Colonic mucosa (tissue), 4 donors: ENCODE measurements at regions not wholly inside any gene's neighbourhood (a gene's known extent, or its start where the extent isn't known, plus 50 kb on each side); places are given as distances from the start of the nearest gene placed in this dataset.

Source experiments
- DNase-seq: peaks from one replicate; pipeline ENCODE4 v3.0.0-alpha.2; 2020
- H3K27ac ChIP-seq: fragments of 200-600 bp; one replicate; pipeline ENCODE4 v1.8.0; 2021
- H3K27me3 ChIP-seq: fragments of 200-600 bp; one replicate; pipeline ENCODE4 v1.8.0; 2021
- H3K36me3 ChIP-seq: fragments of 200-600 bp; one replicate; pipeline ENCODE4 v1.8.0; 2021
- H3K4me1 ChIP-seq: fragments of 200-600 bp; one replicate; pipeline ENCODE4 v1.8.0; 2021; ENCODE audit warnings: mild to moderate bottlenecking
- H3K4me3 ChIP-seq: fragments of 200-600 bp; one replicate; pipeline ENCODE4 v1.8.0; 2021
- H3K9ac ChIP-seq, 2 donors: one replicate each; pipeline ENCODE4 v1.7.0; 2013; ENCODE audit warnings: control low read depth in 2 of 2, low read depth in 2 of 2, low read length in 2 of 2
- H3K9me3 ChIP-seq: fragments of 200-600 bp; one replicate; pipeline ENCODE4 v1.8.0; 2021
- intact Hi-C: fragments of 100-400 bp; cut with DNase I; formaldehyde crosslinking; loops from one replicate; pipeline ENCODE4 v1.14.1; 2022
- TF ChIP-seq, protein P1 (sequence below): fragments of 200-600 bp; IDR thresholded peaks from one replicate; pipeline ENCODE4 v1.8.0; 2022; ENCODE audit warnings: antibody characterized with exemption, mild to moderate bottlenecking
- donor health status: healthy.
- donor health status: DM: no; HTN: no; CAD: no.
- donor health status: DM: no; HTN: no; CAD: no.

DNA sequence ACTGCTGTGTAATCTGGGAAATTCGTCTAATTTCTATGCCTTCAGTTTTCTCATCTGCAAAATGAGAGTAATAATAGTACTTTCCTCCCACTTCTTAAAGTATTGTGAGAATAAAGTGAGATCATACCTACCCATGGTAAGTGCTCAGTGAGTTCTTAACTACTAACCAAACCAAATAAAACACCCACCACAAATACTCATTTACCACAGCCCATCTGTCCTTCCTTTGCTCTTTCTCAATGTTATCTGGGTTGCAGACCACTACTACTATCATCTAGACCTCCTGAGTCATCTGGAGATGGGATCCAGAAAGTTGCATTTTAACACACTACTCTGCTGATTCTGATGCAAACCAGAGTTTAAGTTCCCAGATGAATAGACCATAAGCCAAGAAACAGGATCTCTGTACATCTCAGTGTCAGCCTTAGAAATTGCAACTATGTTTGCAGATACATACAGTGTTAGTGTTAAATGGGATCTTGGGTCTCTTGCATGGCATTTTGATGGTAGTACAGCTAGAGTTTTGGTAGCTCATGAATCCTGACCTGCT, 105.4 kb upstream of the ATP10B start:
- no peaks in the 10 kb centered on the region for H3K9me3 ChIP-seq
- H3K36me3 ChIP-seq: no peaks in the 10 kb centered on the region
- no peak overlapping the region for H3K9ac ChIP-seq
- no peak overlapping the region for H3K27ac ChIP-seq
- TF ChIP-seq, protein P1, sequence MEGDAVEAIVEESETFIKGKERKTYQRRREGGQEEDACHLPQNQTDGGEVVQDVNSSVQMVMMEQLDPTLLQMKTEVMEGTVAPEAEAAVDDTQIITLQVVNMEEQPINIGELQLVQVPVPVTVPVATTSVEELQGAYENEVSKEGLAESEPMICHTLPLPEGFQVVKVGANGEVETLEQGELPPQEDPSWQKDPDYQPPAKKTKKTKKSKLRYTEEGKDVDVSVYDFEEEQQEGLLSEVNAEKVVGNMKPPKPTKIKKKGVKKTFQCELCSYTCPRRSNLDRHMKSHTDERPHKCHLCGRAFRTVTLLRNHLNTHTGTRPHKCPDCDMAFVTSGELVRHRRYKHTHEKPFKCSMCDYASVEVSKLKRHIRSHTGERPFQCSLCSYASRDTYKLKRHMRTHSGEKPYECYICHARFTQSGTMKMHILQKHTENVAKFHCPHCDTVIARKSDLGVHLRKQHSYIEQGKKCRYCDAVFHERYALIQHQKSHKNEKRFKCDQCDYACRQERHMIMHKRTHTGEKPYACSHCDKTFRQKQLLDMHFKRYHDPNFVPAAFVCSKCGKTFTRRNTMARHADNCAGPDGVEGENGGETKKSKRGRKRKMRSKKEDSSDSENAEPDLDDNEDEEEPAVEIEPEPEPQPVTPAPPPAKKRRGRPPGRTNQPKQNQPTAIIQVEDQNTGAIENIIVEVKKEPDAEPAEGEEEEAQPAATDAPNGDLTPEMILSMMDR: no peak
- DNase-seq: no peak
- H3K27me3 ChIP-seq: no peaks in the 10 kb centered on the region
- no peaks in the 10 kb centered on the region for H3K4me1 ChIP-seq
- intact Hi-C loops: no loop called here
- no peak overlapping the region for H3K4me3 ChIP-seq

DNA sequence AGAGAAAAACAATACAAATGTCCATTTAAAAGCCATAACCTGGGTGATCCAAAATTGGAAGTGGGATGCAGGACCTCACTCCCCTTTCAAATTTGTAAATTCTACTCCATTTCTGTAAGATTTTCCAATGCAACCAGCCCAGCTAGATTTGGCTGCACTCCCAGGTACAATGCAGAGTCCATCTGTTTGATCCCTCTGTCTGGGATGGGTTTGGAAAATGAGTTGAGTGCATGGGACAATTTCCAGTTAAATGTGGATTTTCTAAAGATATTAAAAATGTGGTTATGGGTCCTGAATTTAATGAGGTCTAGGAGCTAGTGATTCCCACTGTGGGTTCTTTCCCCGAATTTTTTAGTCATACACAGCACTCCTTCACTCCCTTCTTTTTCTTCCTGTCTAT, 104.0 kb upstream of the ATP10B start:
- no peaks in the 10 kb centered on the region for H3K27me3 ChIP-seq
- no peaks in the 10 kb centered on the region for H3K9me3 ChIP-seq
- intact Hi-C loops: no loop called here
- H3K4me3 ChIP-seq: no peak overlapping the region
- no peaks in the 10 kb centered on the region for H3K4me1 ChIP-seq
- no peak overlapping the region for H3K9ac ChIP-seq
- no peak overlapping the region for H3K27ac ChIP-seq
- no peaks in the 10 kb centered on the region for H3K36me3 ChIP-seq
- TF ChIP-seq, protein P1: no peak
- no peak for DNase-seq

DNA sequence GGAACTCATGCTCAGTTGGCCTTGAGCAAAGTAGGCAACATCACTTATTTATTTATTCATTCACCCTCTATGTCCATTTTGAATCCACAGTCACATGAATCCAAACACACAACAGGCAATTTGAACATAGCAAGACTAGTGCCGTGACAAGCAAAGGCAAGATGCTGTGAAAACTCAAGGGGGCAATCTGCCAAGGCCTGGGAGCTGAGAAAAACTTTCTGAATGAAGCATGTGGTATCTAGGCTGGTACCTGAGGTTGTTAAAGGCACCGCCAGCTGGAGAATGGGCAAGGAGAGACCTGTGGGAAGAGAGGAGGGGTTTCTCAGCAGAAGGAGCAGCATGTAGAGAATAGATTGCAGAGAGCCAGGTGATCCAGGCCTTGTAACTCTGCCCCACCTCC, 98.3 kb upstream of the ATP10B start:
- TF ChIP-seq, protein P1: no peak
- no peaks in the 10 kb centered on the region for H3K9me3 ChIP-seq
- H3K27me3 ChIP-seq: no peaks in the 10 kb centered on the region
- H3K36me3 ChIP-seq: no peaks in the 10 kb centered on the region
- intact Hi-C loops: no loop called here
- no peak for DNase-seq
- H3K9ac ChIP-seq: no peak overlapping the region
- H3K27ac ChIP-seq: no peak overlapping the region
- H3K4me3 ChIP-seq: no peak overlapping the region
- H3K4me1 ChIP-seq: no peaks in the 10 kb centered on the region

DNA sequence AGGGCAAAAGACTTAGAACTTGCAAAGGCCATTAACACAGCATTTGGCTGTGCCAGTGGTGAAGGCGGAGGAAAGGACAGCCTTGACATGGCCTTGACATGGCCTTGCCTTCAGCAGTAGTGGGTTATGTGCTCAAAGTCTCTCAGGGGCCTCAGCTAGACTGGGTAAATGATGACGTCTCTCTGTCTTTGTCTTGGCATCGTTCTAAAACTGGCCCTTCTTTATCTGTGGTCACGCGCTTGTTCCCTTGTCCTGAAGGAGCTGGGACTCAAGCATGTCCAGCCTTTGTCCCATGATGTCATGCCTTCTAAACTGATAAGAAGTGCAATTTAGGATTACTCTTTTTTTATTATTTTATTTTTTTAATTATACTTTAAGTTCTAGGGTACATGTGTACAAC, 88.7 kb upstream of the ATP10B start:
- H3K27ac ChIP-seq: no peak overlapping the region
- no peaks in the 10 kb centered on the region for H3K36me3 ChIP-seq
- intact Hi-C loops: no loop called here

DNA sequence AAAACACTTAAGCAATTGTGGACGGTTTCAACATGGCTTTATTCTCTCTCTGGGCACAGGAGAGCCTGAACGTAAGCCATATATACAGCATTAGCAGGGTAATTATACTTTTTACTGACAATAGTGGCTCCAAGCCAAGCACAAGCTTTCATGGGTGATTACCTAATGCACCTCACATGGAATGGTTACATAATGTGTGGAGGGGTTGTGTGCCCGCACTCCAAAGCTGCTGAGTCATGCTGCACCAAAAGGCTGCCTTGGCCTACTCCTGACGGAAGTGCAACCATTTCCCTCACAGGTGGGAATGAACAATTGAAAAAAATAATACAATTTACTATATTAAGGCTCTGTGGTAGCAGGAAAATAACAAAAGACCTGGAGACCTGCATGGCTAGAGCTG, 86.5 kb upstream of the ATP10B start:
- Histone ChIP-seq H3K9me3 (no peaks in the 10 kb centered on the region), H3K9ac (no peak overlapping the region), H3K4me1 (no peaks in the 10 kb centered on the region), H3K27me3 (no peaks in the 10 kb centered on the region), H3K4me3 (no peak overlapping the region), H3K27ac (no peak overlapping the region), H3K36me3 (no peaks in the 10 kb centered on the region)
- intact Hi-C loops: no loop called here
- peak; percentile 55 for DNase-seq
- TF ChIP-seq, protein P1: no peak

More for the DNA sequence above, 88.7 kb upstream of the ATP10B start:
- TF ChIP-seq, protein P1: no peak
- Histone ChIP-seq H3K4me3 (no peak overlapping the region), H3K9me3 (no peaks in the 10 kb centered on the region), H3K4me1 (no peaks in the 10 kb centered on the region), H3K27me3 (no peaks in the 10 kb centered on the region), H3K9ac (no peak overlapping the region)
- DNase-seq: no peak
